ENCODE measurements at regions not wholly inside any gene's neighbourhood (a gene's known extent, or its start where the extent isn't known, plus 50 kb on each side); places are given as distances from the start of the nearest gene placed in this dataset.
"Not testable (repeated sequence)": the region's sequence is repeated elsewhere in the genome, so short reads cannot be mapped to it uniquely, and the experiment has no call there.

DNA sequence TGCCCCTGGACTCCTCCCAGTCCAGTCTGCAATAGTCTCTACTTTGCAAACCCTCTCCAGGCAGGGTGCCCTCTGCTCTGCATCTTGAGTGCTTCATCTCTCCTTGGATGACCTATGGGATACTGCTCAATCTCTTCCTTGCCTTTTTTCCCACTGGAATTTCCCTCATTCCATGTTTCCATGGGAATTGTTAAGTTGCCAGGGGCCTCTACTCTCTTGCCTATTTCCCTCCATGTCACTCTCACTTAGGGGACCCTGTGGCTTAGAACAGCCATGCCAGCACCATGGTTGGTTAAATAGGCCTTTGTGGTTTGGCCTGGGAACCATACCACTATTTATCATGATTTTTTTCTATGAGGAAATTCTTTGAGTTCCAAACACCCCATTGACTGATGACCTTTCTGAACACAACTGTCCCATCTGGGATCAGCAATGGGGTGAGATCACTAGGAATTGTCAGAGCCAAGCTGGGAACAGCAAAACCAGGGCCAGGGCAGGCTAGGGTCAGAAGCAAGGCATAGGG, 91.4 kb upstream of the RBMS1 start:
- DNase-seq: no peak

DNA sequence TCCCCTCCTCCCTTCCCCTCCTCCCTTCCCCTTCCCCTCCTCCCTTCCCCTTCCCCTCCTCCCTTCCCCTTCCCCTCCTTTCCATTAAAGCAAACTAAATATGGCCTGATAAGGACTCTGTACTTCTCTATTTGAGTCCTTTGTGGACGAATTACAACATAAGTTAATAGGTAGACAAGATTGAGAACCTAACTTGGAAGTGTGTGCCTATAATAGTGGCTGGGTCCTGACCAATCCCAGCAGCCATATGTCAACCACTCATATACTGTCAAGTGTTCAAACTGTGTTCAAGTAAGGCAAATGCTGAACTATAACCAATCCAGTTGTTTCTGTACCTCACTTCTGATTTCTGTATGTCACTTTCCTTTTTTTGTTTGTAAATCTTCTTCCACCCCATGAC, 97.1 kb upstream of the RBMS1 start:
- DNase-seq: no peak

DNA sequence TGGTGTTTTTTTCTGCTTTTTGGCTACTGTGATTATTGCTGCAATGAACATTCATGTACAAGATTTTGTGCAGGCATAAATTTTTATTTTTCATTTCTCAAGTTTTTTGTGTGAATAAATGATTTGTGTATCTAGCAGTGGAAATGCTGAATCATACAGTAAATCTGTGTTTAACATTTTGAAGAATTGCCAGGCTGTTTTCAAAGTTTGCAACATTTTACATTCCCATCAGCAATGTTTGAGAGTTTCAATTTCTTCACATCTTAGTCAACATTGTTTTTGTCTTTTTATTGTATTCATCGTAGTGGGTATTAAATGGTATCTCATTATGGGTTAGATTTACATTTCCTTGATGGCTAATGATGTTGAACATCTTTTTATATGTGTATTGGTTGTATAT, 98.8 kb upstream of the RBMS1 start:
- DNase-seq: no peak

DNA sequence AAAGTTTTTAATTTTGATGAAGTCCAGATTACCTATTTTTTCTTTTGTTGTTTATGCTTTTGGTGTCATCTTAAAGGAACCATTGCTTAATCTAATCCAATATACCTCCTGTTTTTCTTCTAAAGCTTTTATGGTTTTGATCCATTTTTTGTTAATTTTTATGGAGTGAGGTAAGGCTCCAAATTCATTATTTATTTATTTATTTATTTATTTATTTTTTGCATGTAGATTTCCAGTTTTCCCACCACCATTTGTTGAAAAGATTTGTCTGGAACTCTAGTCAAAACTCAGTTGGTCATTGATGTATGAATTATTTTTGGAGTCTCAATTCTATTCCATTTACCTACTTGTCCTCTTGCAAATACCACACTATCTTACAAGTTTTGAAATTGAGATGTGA, 99.4 kb upstream of the RBMS1 start:
- no peak for DNase-seq

DNA sequence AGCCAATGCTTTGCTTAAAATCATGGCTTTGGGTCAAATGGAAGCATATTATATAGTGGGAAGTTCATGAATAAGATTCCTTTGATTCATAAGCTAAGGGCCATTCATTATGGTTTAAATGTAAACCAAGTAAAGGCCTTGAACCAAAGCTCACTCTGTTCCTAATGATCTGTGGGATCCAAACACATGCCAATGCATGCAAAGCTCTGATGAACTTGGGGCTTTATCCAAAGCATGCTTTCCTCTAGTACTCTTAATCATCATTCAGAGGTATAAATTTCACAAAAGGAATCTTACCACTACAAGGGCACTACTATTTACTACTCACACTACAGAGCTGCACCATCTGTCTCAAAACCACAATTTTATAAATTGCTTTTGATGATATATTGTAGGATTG, 102.8 kb upstream of the RBMS1 start:
- no peak for DNase-seq

GRCh38 chr2:160600437-160600836, 106.8 kb upstream of the RBMS1 start:
- DNase-seq: not testable (repeated sequence)

DNA sequence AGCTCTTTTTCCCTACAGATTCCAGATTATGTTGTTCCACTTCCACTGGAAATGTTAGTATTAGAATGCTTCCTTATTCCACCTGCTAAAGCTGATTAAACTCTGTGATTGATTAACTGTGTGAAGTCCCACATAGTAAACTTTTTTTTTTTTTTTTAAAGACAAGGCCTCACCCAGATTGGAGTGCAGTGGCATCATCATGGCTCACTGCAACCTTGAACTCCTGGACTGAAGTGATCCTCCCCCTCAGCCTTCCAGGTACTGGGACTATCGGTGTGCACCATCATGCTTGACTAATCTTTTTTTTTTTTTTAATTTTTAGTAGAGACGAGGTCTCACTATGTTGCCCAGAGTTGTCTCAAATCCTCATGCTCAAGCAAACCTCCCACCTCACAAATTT, 108.5 kb upstream of the RBMS1 start:
- no peak for DNase-seq

GRCh38 chr2:160603771-160604510, 110.3 kb upstream of the RBMS1 start:
- no peak for DNase-seq

DNA sequence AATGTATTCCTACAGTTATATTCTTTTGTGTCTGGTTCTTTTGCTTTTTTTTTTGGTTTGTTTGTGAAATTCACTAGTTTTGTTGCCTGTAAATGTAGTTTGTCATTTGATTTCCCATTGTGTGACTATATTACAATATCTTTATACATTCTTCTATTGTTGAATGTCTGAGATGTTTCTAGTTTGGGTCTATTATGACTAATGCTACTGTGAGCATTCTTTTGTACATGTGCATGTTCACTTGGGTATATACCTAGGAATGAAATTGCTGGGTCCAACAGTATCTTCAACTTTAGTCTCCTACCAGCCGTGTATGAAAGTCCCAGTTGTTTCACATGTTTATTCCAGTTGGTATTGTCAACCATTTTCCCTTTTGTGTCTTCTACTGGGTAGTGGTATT, 112.7 kb upstream of the RBMS1 start:
- DNase-seq: no peak

DNA sequence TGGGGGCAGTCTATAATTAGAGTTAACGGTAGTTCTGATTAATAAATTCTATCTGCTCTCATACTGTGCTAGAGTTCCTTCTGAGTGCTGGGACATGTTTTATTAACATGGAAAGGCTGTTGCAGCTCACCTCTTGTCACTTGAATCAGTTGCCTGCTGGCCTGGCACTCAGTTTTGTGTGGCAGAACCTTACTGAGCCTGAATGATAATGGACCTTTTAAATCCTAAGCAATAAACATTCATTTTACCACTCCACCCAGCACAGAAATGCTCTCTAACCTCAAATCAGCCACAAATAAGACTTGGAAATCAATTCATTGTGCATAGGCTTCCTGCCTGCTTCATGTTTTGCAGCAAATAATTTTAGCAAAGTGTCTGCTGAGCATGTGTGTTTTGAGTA, 115.0 kb upstream of the RBMS1 start:
- no peak for DNase-seq

- DNase-seq: no peak
Measured at GRCh38 chr2:160609346-160609745, 115.7 kb upstream of the RBMS1 start.

DNA sequence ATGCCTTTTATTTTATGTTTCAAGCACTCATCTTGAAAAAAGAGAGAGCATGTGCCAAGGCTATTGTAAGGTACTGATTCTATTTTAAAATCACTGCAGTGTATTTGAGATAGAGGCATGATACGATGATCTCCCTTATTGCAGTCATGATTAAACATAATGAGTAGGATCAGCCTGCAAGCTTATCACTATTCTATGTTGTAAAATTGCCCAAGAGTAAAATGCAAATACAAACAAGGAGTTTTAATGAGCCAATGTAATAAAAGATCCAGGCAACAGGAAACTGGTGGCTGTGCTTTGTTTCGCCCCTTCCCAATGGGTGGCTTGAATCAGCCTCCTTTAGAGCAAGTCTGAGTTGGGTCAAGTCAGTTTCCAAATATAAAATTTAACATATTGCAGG, 116.4 kb upstream of the RBMS1 start:
- DNase-seq: no peak

- no peak for DNase-seq
Measured at GRCh38 chr2:160612266-160612856, 118.8 kb upstream of the RBMS1 start.

DNA sequence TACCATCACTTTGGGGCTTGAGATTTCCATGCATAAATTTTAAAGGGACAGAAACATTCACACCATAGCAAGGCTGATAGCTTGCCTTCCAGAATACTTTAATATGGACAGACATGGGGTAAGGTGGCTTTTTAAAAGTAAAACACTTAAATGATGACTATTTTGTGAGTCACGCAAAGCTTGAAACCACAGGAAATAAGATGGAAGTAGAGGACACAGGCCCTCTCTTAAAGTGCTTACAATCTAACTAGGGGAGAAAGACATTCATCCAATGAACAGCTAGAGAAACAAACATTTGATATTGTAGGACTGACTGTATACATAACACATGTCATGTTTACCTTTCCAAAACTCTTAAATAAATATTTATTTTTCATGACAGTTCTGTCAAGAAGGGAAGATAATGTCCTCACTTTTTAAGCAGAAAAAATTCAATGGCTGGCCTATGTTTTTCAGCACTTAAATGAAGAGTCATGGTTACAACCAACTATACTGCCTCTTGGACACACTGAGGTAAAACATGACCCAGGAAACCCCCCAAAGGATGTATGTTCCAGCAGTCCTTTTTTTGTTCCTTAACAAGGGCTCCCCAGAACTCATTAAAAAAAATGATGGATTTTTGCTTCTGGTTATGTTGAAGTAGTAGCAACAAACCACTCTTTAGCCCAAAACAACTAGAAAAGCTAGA, 120.0 kb upstream of the RBMS1 start:
- no peak for DNase-seq

- DNase-seq: no peak
Measured at GRCh38 chr2:160614391-160614790, 120.8 kb upstream of the RBMS1 start.

DNA sequence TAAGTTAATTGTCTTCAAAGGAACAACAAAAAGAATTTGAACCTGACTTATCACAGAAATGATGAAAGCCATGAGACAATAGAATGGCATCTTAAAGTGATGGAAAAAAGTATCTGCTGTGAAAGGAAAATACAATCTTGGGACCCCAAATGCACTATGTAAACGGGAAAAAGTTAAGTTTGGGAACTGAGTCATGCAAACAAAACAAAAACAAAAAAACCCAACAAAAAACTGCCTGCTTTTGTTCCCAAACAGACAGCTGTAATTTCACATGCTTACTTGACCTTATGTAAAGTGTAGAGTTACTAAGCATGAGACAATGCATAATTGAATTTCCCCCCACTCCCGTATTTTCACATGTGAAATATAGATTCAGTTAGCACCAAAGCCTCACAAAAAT, 122.1 kb upstream of the RBMS1 start:
- DNase-seq: no peak

DNA sequence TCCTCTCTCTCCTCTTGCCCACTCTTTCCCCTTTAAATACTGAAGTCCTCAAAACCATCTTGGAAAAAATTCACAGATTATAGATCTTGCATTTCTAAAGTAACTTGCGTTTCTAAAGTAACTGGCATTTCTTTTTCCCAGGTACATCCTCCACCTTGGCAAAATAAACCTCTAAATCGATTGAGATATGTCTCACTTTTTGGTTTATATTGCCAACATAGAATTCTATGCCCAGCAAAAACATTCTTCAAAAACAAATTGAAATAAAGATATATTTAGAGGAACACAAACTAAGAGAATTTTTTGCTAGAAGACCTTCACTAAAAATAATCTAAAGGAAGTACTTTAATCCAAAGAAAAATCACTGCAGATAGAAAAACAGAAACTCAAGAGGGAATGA, 122.5 kb upstream of the RBMS1 start:
- no peak for DNase-seq

DNA sequence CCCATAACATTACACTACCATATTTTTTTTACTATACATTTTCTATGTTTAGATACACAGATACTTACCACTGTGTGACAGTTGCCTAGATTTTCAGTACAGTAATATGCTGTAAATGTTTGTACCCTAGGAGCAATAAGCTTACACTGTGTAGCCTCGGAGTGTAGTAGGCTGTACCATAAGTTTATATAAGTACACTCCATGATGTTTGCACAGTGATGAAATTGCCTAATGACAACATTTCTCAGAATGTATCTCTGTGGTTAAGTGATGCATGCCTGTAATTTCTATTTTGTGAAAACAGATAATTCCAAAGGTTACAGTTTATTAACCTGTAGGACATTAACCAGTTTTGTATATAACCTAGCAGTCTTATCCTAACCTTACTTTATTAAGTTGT, 128.1 kb upstream of the RBMS1 start:
- no peak for DNase-seq

GRCh38 chr2:160628020-160628637, 134.5 kb upstream of the RBMS1 start:
- DNase-seq: not testable (repeated sequence)

- DNase-seq: no peak
Measured at GRCh38 chr2:160628811-160629210, 135.2 kb upstream of the RBMS1 start.

- no peak for DNase-seq
Measured at GRCh38 chr2:160630801-160631590, 137.4 kb upstream of the RBMS1 start.

DNA sequence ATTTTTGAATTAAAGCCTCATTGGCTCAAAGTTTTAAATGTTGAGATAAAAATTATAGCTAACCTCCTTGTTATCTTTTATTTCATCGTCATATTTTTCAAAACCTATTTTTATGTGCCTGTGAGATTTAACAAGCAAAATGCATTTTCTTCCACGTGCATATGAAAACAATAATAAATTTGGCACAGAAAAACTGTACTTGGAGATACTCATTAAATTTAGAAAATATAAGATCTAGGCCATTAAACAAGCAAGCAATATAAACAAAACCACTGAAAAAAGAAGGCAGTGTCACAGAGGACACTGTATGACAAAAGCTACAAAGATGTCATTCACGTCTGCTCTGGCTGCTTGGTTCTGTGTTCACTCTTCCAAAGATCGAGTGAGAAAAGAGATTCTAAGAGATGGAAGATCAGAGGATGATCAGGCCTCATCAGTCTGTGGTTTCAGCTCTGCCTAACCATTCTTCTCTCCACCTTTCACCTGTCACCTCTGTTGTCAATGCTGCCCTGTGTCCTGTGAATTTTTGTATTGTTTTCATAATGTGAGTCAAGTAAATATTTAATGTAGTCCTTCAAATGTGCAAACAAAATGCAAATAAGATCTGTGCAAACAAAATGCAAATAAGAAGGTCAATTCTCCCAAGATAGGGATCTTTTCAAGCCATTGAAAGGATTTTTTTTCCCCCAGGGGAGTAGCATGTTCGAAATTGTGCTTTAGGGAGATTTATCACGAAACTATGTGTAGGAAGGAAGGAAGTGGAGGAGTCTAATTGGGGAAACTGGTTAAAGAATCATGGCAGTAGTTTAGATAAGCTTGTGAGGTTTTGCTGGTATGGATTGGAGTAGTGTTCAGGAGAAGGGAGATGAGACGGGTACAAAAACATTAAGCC, 138.7 kb upstream of the RBMS1 start:
- DNase-seq: no peak

All from RPMI8226 (cell line).